ENCODE measurements at regions not wholly inside any gene's neighbourhood (a gene's known extent, or its start where the extent isn't known, plus 50 kb on each side); places are given as distances from the start of the nearest gene placed in this dataset.

DNA sequence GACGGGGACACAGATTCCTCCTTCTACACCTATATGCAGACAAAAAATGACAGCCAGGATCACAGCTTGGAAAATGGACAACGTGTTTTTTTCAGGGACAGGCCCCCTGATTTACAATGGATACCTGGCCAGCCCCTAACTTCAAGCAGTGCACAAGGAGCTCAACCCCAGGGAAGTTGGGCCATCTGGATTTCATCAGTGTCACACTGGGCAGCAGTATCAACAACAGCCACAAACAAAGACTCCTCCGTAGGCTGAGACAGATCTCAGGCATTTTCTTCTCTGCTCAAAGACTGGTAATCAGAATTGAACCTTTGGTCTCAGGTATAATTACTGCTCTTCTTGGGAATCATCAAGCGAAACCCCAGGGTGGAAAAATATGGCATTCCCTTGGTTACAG lies 374.0 kb downstream of the ZNF608 start:
- DNase-seq (ENCODE audit: low spot score), result no peak
- 88% methylated on average over 4 of the region's 4 CpGs for WGBS

DNA sequence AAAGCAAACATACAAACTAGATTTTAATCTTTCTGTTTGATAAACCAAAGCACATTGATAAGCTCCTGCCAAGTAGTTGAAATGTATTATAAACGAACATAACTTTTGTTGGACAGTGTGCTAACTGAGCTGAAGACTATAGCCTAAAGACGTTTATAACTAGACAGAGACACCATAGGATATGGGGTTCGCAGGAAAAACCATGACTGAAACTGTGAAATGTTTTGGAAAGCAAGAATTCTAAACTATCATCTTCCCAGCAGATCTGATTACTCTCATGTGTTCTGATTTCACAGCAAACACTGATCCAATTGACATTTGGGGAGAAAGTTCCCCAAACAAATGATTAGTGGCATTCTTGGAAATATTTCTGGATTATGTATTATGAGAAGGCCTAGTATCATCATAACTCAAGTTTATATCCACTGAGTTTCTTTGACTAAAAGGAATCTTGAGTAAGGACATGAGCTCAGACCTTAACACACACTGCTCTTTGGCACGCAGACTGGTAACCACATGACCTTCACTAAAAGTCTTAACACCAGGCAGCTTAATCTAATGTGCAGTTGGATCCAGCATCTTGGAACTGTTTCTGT lies 375.2 kb downstream of the ZNF608 start:
- Histone ChIP-seq H3K27ac (ENCODE audit: low read depth in 1 of 2, low read length in 2 of 2) (no peak overlapping the region), H3K36me3 (ENCODE audit: control insufficient read depth in 4 of 4, insufficient read depth in 3 of 4, low read depth in 1 of 4, low read length in 3 of 4) (no peaks in the 10 kb centered on the region), H3K9me3 (ENCODE audit: control insufficient read depth in 4 of 4, low read length in 3 of 4) (no peaks in the 10 kb centered on the region), H3K4me1 (ENCODE audit: control insufficient read depth in 4 of 4, insufficient read depth in 4 of 4, low read length in 3 of 4) (no peaks in the 10 kb centered on the region), H3K9ac (ENCODE audit: low read depth in 1 of 2, low read length in 2 of 2) (no peak overlapping the region), H3K4me3 (ENCODE audit: low read depth in 1 of 3, low read length in 3 of 3) (no peak overlapping the region), H3K27me3 (ENCODE audit: control insufficient read depth in 4 of 4, insufficient read depth in 4 of 4, low read length in 3 of 4) (no peaks in the 10 kb centered on the region)
- WGBS, result 74% methylated on average over 4 of the region's 4 CpGs
- DNase-seq (ENCODE audit: low spot score), result no peak
- TF ChIP-seq RXRA (IDR thresholded peaks at IDR 0.05), result no peak
- TF ChIP-seq, protein P1, sequence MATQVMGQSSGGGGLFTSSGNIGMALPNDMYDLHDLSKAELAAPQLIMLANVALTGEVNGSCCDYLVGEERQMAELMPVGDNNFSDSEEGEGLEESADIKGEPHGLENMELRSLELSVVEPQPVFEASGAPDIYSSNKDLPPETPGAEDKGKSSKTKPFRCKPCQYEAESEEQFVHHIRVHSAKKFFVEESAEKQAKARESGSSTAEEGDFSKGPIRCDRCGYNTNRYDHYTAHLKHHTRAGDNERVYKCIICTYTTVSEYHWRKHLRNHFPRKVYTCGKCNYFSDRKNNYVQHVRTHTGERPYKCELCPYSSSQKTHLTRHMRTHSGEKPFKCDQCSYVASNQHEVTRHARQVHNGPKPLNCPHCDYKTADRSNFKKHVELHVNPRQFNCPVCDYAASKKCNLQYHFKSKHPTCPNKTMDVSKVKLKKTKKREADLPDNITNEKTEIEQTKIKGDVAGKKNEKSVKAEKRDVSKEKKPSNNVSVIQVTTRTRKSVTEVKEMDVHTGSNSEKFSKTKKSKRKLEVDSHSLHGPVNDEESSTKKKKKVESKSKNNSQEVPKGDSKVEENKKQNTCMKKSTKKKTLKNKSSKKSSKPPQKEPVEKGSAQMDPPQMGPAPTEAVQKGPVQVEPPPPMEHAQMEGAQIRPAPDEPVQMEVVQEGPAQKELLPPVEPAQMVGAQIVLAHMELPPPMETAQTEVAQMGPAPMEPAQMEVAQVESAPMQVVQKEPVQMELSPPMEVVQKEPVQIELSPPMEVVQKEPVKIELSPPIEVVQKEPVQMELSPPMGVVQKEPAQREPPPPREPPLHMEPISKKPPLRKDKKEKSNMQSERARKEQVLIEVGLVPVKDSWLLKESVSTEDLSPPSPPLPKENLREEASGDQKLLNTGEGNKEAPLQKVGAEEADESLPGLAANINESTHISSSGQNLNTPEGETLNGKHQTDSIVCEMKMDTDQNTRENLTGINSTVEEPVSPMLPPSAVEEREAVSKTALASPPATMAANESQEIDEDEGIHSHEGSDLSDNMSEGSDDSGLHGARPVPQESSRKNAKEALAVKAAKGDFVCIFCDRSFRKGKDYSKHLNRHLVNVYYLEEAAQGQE (IDR thresholded peaks at IDR 0.05), result no peak
- TF ChIP-seq JUND (IDR thresholded peaks at IDR 0.05), result no peak
- TF ChIP-seq HNF4A (conservative IDR thresholded peaks at IDR 0.05), result no peak
- TF ChIP-seq FOXA2 (IDR thresholded peaks at IDR 0.05), result no peak
- TF ChIP-seq CTCF (IDR thresholded peaks at IDR 0.05; ENCODE audit: low read depth, low read length, missing input control), result no peak
- no peak for TF ChIP-seq GABPA (IDR thresholded peaks at IDR 0.05 in 1 of 2, conservative IDR thresholded peaks at IDR 0.05 in 1 of 2)
- no peak for TF ChIP-seq SP1 (IDR thresholded peaks at IDR 0.05)
- no peak for TF ChIP-seq ZBTB33 (IDR thresholded peaks at IDR 0.05)

More for the DNA sequence above, 374.0 kb downstream of the ZNF608 start:
- TF ChIP-seq ZBTB33 (IDR thresholded peaks at IDR 0.05) (no peak), HNF4A (conservative IDR thresholded peaks at IDR 0.05) (no peak), EGR1 (IDR thresholded peaks at IDR 0.05; ENCODE audit: low read depth in 2 of 2) (no peak), FOXA1 (IDR thresholded peaks at IDR 0.05) (no peak), ATF3 (IDR thresholded peaks at IDR 0.05) (no peak), RXRA (IDR thresholded peaks at IDR 0.05) (no peak), RAD21 (IDR thresholded peaks at IDR 0.05) (no peak), SP1 (IDR thresholded peaks at IDR 0.05) (no peak), NR2F2 (IDR thresholded peaks at IDR 0.05) (no peak)
- TF ChIP-seq, protein P1 (IDR thresholded peaks at IDR 0.05), result no peak
- Histone ChIP-seq H3K36me3 (ENCODE audit: control insufficient read depth in 4 of 4, insufficient read depth in 3 of 4, low read depth in 1 of 4, low read length in 3 of 4) (no peaks in the 10 kb centered on the region), H3K9ac (ENCODE audit: low read depth in 1 of 2, low read length in 2 of 2) (no peak overlapping the region), H3K27me3 (ENCODE audit: control insufficient read depth in 4 of 4, insufficient read depth in 4 of 4, low read length in 3 of 4) (no peaks in the 10 kb centered on the region), H3K27ac (ENCODE audit: low read depth in 1 of 2, low read length in 2 of 2) (no peak overlapping the region), H3K9me3 (ENCODE audit: control insufficient read depth in 4 of 4, low read length in 3 of 4) (no peaks in the 10 kb centered on the region), H3K4me1 (ENCODE audit: control insufficient read depth in 4 of 4, insufficient read depth in 4 of 4, low read length in 3 of 4) (no peaks in the 10 kb centered on the region), H3K4me3 (ENCODE audit: low read depth in 1 of 3, low read length in 3 of 3) (no peak overlapping the region)
